ENCODE measurements at regions not wholly inside any gene's neighbourhood (a gene's known extent, or its start where the extent isn't known, plus 50 kb on each side); places are given as distances from the start of the nearest gene placed in this dataset.
A peak's percentile ranks its signal among the peaks of the same experiment; 100 is the strongest.

DNA sequence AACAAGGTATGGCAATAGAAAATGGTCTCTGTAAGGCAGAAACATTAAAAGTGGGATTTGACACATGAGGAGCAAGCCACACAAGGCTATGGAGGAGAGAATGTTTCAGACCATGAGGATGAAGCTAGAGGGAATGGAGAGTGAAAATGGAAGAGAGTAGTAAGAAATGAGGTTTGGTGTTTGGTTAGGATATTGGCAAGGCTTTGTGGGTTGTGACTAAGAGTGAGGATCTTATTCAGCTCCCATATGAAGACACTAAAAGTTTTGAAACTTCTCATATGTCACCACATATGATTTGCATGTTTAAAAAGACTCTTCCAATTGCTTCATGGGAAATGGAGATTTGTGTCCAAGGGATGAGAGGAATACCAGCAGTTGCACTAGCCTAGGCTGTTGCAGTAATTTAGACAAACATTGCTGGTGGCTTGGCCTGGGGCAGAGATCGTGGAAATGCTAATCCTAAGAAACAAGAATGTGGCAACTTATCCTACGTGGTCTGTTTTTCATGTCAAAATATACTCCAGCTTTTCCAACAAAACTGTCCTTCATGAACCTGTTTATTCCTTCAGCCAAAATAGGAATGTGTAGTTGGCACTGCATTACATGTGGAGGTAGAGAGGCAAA, 749.0 kb downstream of the PDCD6IP start:
- DNase-seq, result no peak

- no peak for DNase-seq
These were observed 768.8 kb downstream of the PDCD6IP start for GRCh38 chr3:34567266-34567665.

GRCh38 chr3:34568766-34569165, 770.3 kb downstream of the PDCD6IP start:
- DNase-seq, result peak; percentile 4

DNA sequence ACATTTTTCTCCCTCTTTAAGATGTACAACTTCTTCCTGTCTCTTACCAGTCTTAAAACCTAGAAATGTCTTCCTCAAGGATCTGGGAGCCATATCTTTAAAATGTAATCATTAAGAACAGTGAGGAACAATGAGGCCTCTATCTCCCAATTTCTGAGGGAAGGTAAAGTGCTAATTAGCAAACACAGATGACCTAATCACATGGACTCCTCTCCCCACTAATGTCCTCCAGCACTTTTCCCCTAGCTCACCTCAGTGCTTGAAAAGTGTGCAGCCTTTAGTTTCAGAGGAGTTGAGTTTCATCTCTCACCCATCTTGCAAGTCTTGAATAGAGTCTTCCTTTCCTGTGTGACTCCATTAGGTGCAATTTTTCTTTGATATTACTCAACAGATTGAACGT, 771.0 kb downstream of the PDCD6IP start:
- no peak for DNase-seq

- peak; percentile 10 for DNase-seq
These were observed 772.7 kb downstream of the PDCD6IP start for GRCh38 chr3:34570916-34571705.

DNA sequence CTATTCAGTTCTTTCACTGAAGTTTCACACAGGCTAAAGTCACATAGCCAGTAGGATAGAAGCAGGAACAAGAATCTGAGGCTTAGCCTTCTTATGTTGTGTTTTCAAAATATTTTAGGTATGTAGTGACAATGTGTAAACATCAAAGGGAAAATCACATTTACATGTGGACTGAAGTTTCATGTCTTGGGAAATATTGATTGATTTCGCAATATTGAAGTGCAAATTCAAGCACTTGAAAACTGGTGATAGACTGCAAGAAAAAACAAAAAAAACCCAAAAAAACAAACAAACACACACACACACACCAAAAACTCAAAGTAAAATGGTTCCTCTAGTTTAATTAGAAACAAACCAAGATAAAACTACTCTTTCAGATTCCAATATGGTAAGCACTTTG, 773.3 kb downstream of the PDCD6IP start:
- no peak for DNase-seq

DNA sequence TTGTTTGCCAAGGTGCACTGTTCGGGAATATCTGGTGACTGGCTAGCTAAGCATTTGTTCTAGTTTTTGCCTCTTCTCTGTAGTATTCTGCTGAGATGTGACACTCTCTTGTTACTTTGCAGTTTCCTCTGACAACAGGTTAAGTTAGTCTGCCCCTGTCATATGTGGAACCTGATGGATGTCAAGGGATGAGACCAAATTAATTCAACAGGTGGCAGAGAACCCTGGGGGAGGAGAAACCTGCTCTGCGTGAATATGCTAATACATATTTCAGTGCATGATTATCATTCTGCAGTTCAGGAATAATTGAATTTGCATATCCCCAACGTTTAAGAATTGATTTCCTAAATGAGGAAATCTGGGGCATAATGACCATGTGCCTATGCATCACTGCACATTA, 777.3 kb downstream of the PDCD6IP start:
- DNase-seq, result no peak

GRCh38 chr3:34582055-34582454, 783.6 kb downstream of the PDCD6IP start:
- no peak for DNase-seq

DNA sequence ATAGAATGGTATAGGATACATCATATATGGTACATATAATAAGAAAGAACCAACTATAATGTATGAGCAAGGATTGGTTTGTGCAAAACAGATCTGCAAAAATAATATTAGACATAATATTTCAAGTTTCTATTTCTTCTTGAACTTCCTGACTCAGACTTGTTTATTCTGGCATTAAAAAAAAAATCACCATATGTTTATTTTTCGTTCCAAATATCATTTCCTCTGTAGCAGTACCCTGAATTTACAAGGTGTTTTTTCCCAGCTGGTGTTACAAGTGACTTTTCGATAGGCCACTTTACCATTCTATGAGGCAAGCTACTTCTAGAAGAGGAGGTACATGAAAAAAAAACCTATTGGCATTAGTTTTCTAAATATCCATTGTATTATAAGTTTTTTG, 785.0 kb downstream of the PDCD6IP start:
- DNase-seq, result no peak

- DNase-seq, result no peak
These were observed 786.5 kb downstream of the PDCD6IP start for GRCh38 chr3:34584971-34585370.

DNA sequence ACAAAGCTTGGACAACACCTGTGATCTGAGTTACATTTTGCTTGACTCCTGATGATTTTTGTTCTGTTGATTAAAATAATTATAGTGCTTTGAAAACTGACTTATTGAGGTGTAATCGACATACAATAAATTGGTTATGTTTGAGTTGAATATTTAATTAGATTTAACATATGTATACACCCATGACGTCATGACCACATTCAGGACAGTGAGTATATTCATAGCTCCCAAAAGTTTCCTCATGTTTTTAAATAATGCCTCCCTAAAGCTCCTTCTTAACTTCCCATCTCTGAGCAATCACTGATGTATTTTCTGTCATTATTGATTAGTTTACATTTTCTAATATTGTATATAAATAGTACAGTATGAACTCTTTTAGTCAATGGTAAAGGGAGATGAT, 801.2 kb downstream of the PDCD6IP start:
- no peak for DNase-seq

- DNase-seq, result no peak
These were observed 821.6 kb downstream of the PDCD6IP start for GRCh38 chr3:34619990-34620389.

DNA sequence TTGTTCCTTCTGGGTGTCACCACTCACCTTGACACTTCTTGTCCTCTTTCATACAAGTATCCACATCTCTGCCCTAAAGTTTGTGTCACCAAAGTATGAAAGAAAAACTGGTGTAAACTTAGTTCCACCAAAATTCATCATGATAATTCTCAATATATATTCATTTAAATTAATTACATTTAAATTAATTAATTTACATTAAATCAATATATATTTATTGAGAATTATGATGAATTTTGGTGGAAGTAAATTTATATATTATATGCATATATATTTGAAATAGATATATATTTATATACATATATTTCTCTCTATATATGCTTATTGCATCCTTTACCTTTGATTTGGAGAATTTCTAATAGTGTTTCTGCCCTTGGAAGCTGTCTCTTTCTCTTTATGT, 828.3 kb downstream of the PDCD6IP start:
- DNase-seq, result no peak

GRCh38 chr3:34634939-34635338, 836.5 kb downstream of the PDCD6IP start:
- DNase-seq, result no peak

GRCh38 chr3:34635352-34635850, 837.0 kb downstream of the PDCD6IP start:
- DNase-seq, result no peak

GRCh38 chr3:34646911-34647460, 848.6 kb downstream of the PDCD6IP start:
- no peak for DNase-seq

GRCh38 chr3:34650131-34650530, 851.7 kb downstream of the PDCD6IP start:
- no peak for DNase-seq

DNA sequence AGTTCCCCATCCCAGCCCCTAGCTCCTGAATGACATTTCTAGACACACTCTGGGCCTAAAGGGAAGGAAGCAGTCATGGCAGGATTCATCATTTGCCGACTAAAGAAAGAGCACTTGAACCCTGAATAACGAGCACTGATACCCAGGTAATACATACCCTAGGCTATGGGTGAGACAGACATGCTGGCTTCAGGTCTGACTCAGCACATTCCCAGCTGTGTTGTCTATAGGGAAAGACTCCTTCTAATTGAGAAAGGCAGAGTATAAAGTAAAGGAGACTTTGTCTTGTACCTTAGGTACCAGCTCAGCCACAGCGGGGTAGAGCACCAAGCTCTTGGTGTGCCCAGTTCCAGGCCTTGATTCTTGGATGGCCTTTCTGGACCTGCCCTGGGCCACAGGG, 870.5 kb downstream of the PDCD6IP start:
- DNase-seq, result no peak

DNA sequence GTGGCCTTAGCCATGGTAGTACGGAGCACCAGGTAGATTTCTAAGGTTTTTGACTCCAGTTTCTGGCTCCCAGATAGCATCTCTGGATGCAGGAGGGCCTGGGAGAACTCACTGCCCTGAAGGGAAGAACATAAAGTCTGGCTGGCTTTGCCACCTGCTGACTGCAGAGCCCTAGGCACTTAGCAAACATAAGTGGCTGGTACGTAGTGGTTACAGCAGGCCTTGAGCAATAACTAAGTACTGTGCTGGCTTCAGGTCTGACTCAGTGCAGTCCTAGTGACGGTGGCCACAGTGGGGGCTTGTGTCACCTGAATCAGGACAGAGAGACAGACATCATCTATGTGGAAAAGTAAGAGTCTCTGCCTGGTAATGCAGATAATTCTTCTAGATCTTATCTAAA, 871.1 kb downstream of the PDCD6IP start:
- DNase-seq, result no peak

GRCh38 chr3:34675383-34676120, 877.1 kb downstream of the PDCD6IP start:
- no peak for DNase-seq

DNA sequence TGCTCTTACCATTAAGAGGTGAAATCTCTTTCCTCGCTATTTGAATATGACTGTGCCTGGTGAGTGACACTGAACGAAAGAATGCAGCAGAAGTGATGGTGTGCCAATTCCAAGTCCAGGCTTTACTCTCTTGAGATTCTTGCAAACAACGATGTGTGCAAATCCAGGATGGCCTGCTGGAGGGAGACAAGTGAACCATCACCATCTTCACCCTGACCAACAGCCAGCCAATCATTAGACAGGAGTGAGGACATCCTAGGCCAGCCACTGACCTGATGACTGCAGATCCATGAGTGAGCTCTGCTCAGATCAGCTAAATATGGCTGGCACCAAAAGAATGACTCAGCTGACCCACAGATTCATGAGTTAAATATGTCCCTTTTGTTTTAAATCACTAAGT, 878.0 kb downstream of the PDCD6IP start:
- no peak for DNase-seq

DNA sequence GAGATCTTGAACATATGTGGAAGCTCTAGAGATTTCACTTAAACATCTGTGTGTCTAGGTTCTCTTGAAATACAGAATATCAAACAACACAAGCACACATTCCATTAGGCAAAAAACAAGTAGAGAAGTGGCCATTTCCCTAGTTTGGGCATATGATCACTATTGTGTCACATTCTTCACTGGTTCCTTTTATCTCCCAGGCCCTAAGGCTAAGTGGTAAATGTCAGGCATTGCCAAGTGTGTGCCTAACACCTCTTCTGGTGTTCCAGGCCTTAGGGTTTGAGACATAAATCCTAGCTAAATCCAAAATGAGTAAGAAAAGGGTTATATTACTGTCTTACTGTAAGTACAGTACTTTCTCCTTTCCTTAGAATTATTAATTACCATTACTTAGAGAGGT, 880.1 kb downstream of the PDCD6IP start:
- DNase-seq, result peak; percentile 63

- peak; percentile 70 for DNase-seq
These were observed 880.6 kb downstream of the PDCD6IP start for GRCh38 chr3:34679055-34679454.

- peak; percentile 78 for DNase-seq
These were observed 885.4 kb downstream of the PDCD6IP start for GRCh38 chr3:34683851-34684250.
